Liver (tissue), 8 donors: ENCODE measurements at regions not wholly inside any gene's neighbourhood (a gene's known extent, or its start where the extent isn't known, plus 50 kb on each side); places are given as distances from the start of the nearest gene placed in this dataset.

ENCODE experiments used
- DNase-seq: peaks from one replicate; pipeline ENCODE4 v3.0.0-alpha.2; 2017; ENCODE audit warnings: low spot score
- H3K27ac ChIP-seq, 2 donors: one replicate each; pipeline ENCODE4 v1.7.0; 2013; ENCODE audit warnings: inconsistent platforms in 2 of 2, low read length in 2 of 2, control low read depth in 1 of 2, low read depth in 1 of 2, mild to moderate bottlenecking in 1 of 2
- H3K27me3 ChIP-seq, 4 donors: one replicate each; pipeline versions ENCODE4 v1.6.1 to v1.7.0; 2013; ENCODE audit warnings: low read length in 3 of 4, inconsistent platforms in 1 of 4, mild to moderate bottlenecking in 1 of 4, moderate library complexity in 1 of 4; ENCODE audit not compliant: control insufficient read depth in 4 of 4, insufficient read depth in 4 of 4
- H3K36me3 ChIP-seq, 4 donors: one replicate each; pipeline versions ENCODE4 v1.6.1 to v1.7.0; 2013; ENCODE audit warnings: low read length in 3 of 4, mild to moderate bottlenecking in 3 of 4, low read depth in 1 of 4, moderate library complexity in 1 of 4; ENCODE audit not compliant: control insufficient read depth in 4 of 4, insufficient read depth in 3 of 4
- H3K4me1 ChIP-seq, 4 donors: one replicate each; pipeline versions ENCODE4 v1.6.1 to v1.7.0; 2013; ENCODE audit warnings: low read length in 3 of 4, mild to moderate bottlenecking in 3 of 4, moderate library complexity in 1 of 4; ENCODE audit not compliant: control insufficient read depth in 4 of 4, insufficient read depth in 4 of 4
- H3K4me3 ChIP-seq, 3 donors: one replicate each; pipeline versions ENCODE4 v1.6.1 to v1.7.0; 2013; ENCODE audit warnings: low read length in 3 of 3, control low read depth in 1 of 3, low read depth in 1 of 3, mild to moderate bottlenecking in 1 of 3
- H3K9ac ChIP-seq, 2 donors: one replicate each; pipeline ENCODE4 v1.7.0; 2013; ENCODE audit warnings: low read length in 2 of 2, mild to moderate bottlenecking in 2 of 2, moderate library complexity in 2 of 2, control low read depth in 1 of 2, low read depth in 1 of 2
- H3K9me3 ChIP-seq, 4 donors: one replicate each; pipeline versions ENCODE4 v1.6.1 to v1.7.0; 2013; ENCODE audit warnings: low read length in 3 of 4; ENCODE audit not compliant: control insufficient read depth in 4 of 4
- EGR1 ChIP-seq, 2 donors: IDR thresholded peaks; 2 replicates each; pipeline ENCODE4 v1.6.1; 2016 to 2018; ENCODE audit warnings: antibody characterized with exemption in 2 of 2, low read depth in 2 of 2
- FOXA1 ChIP-seq: IDR thresholded peaks from 2 replicates; pipeline ENCODE4 v1.6.1; 2016; ENCODE audit warnings: antibody characterized with exemption
- HNF4A ChIP-seq, 2 donors: conservative IDR thresholded peaks; 2 replicates each; pipeline ENCODE4 v1.6.1; 2016; ENCODE audit warnings: antibody characterized with exemption in 2 of 2, mild to moderate bottlenecking in 2 of 2
- JUND ChIP-seq, 2 donors: IDR thresholded peaks; 2 replicates each; pipeline ENCODE4 v1.6.1; 2016; ENCODE audit warnings: antibody characterized with exemption in 2 of 2
- RAD21 ChIP-seq, 2 donors: IDR thresholded peaks; 2 replicates each; pipeline ENCODE4 v1.6.1; 2016; ENCODE audit warnings: antibody characterized with exemption in 2 of 2, mild to moderate bottlenecking in 2 of 2
- WGBS: extraction: QIAGEN DNeasy Blood & Tissue Kit; methylation state at CpG from one replicate; pipeline ENCODE4 v1.1.7; 2013; 5-methylcytosine and 5-hydroxymethylcytosine counted together
- TF ChIP-seq, protein P1 (sequence below): IDR thresholded peaks from 2 replicates; pipeline ENCODE4 v1.6.1; 2016; ENCODE audit warnings: antibody characterized with exemption
- TF ChIP-seq, protein P2 (sequence below): IDR thresholded peaks from 2 replicates; pipeline ENCODE4 v1.6.1; 2016; ENCODE audit warnings: antibody characterized with exemption
- TF ChIP-seq, protein P3 (sequence below): fragments of 150-350 bp; IDR thresholded peaks from 2 replicates; pipeline ENCODE4 v1.5.1; 2017; ENCODE audit warnings: improper control_type of control experiment, low read depth, low read length; ENCODE audit not compliant: missing input control
- donor health status: healthy.
- donor health status: healthy.
- donor health status: healthy.
- donor health status: healthy.
- donor health status: healthy.

DNA sequence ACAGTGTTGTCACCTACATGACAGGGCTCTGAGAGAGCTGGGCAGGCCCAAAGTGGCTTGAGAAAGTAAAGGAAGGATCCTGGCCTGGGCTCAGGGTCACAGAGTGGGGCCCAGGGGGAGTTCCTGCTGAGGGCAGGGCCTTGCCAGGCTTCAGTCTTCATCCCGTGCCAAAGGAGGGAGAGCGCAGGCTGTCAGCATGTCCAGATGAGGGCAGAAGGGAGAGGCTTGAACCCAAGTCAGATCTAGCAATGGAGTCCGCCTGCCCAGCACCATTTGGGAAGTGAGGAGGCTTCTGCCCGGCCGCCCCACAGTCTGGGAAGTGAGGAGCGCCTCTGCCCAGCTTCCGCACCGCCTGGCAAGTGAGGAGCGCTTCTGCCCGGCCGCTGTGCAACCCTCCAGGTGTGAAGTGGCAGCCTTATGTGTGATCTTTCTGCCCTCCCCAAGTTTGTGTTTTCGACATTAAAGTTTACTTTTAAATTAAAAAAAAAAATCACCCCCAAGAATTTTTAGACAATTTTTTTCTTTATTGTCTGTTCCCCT, 303.6 kb upstream of the PROK2 start (continued):
- TF ChIP-seq, protein P1, sequence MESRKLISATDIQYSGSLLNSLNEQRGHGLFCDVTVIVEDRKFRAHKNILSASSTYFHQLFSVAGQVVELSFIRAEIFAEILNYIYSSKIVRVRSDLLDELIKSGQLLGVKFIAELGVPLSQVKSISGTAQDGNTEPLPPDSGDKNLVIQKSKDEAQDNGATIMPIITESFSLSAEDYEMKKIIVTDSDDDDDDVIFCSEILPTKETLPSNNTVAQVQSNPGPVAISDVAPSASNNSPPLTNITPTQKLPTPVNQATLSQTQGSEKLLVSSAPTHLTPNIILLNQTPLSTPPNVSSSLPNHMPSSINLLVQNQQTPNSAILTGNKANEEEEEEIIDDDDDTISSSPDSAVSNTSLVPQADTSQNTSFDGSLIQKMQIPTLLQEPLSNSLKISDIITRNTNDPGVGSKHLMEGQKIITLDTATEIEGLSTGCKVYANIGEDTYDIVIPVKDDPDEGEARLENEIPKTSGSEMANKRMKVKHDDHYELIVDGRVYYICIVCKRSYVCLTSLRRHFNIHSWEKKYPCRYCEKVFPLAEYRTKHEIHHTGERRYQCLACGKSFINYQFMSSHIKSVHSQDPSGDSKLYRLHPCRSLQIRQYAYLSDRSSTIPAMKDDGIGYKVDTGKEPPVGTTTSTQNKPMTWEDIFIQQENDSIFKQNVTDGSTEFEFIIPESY: no peak
- no peak for TF ChIP-seq EGR1 (IDR thresholded peaks at IDR 0.05; ENCODE audit: low read depth in 2 of 2)
- TF ChIP-seq, protein P2, sequence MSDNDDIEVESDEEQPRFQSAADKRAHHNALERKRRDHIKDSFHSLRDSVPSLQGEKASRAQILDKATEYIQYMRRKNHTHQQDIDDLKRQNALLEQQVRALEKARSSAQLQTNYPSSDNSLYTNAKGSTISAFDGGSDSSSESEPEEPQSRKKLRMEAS: no peak

DNA sequence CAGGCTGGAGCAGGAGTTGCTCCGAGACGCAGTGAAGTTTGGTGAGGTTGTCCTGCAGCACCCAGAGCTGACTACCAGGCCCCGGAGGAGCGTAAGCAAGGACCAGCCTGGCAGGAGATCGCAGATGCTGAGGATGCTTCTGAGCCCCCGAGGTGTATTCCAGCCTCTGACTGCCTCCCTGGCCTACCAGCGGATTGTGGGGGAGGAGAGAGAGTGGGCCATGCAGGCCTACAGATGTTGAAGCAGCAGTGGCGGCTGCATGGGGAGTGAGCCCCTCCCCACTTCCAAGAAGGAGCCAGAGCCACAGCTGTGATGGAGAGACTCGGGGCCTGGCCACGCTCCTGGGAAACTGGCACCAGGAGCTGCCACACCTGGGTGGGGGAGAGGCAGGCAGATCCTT, 302.5 kb upstream of the PROK2 start:
- no peak overlapping the region for H3K27ac ChIP-seq
- DNase-seq: no peak
- H3K9me3 ChIP-seq: no peaks in the 10 kb centered on the region
- WGBS: 97% methylated on average over 10 of the region's 10 CpGs
- TF ChIP-seq FOXA1: no peak
- H3K9ac ChIP-seq: no peak overlapping the region
- H3K4me3 ChIP-seq: no peak overlapping the region
- H3K4me1 ChIP-seq: peaks cover 0 to under 1% (median 0%) of the 10 kb centered on the region in 4 donors
- H3K36me3 ChIP-seq: no peaks in the 10 kb centered on the region
- no peaks in the 10 kb centered on the region for H3K27me3 ChIP-seq

DNA sequence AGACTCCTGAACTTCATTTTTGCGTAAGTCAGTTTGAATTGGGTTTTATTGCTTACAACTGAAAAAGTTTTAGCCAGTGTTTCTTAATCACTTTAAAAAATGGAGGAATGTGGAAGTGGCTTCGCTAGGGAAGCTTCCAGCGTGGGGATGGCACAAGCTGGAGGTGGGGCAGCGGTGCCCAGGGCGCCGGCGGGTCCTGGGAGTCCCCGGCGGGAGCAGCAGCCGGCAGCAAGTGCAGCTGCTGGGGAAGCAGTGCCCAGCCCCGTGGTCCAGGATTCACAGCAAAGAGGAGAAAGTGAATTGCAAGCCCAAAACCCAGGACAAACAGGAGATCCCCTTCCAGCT, 301.8 kb upstream of the PROK2 start:
- no peaks in the 10 kb centered on the region for H3K36me3 ChIP-seq
- H3K27ac ChIP-seq: no peak overlapping the region
- no peak for DNase-seq
- H3K9me3 ChIP-seq: no peaks in the 10 kb centered on the region
- TF ChIP-seq JUND (IDR thresholded peaks at IDR 0.05) (no peak), HNF4A (conservative IDR thresholded peaks at IDR 0.05) (peak in 1 of 2 donors; percentile 1)
- TF ChIP-seq, protein P3, sequence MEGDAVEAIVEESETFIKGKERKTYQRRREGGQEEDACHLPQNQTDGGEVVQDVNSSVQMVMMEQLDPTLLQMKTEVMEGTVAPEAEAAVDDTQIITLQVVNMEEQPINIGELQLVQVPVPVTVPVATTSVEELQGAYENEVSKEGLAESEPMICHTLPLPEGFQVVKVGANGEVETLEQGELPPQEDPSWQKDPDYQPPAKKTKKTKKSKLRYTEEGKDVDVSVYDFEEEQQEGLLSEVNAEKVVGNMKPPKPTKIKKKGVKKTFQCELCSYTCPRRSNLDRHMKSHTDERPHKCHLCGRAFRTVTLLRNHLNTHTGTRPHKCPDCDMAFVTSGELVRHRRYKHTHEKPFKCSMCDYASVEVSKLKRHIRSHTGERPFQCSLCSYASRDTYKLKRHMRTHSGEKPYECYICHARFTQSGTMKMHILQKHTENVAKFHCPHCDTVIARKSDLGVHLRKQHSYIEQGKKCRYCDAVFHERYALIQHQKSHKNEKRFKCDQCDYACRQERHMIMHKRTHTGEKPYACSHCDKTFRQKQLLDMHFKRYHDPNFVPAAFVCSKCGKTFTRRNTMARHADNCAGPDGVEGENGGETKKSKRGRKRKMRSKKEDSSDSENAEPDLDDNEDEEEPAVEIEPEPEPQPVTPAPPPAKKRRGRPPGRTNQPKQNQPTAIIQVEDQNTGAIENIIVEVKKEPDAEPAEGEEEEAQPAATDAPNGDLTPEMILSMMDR: no peak
- peaks cover 0 to 8% (median 2%) of the 10 kb centered on the region in 4 donors for H3K4me1 ChIP-seq
- no peak overlapping the region for H3K4me3 ChIP-seq
- H3K9ac ChIP-seq: no peak overlapping the region
- H3K27me3 ChIP-seq: no peaks in the 10 kb centered on the region
- 87% methylated on average over 11 of the region's 11 CpGs for WGBS

DNA sequence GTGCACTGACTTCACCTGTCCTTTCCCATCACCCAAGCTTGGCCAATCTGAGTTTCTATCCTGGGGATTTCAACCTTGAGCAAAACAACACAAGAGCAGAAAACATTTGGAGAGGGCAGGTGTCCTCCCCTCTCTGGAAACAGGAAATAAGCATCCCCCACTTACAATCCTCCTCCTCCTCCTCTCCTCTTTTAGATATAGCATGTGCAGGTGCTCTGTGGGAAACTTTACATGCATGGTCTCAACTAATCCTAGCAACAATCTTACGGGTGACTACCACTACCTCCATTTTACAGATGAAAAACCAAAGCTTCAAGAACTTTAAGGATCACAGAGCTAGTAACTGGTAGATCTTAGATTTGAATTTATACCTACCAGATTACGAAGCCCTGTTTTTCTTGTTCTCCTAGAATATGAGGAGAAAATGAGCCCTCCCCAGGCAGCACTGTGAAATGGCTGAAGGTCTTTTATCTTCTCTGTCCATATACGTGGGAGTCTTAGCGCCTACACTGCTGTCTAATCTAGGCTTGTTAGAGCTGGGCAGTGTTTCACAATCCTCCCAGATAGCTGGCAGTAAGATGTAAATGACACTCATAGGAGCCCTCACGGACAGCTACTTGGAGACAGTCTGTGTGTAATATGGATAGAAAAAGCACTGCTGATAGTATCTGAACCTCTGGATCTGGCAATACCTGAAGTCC, 301.2 kb upstream of the PROK2 start:
- no peak overlapping the region for H3K4me3 ChIP-seq
- no peaks in the 10 kb centered on the region for H3K36me3 ChIP-seq
- no peak for DNase-seq
- WGBS: 82% methylated on average over 5 of the region's 5 CpGs
- peak in 1 of 2 donors; percentile 6 for TF ChIP-seq HNF4A (conservative IDR thresholded peaks at IDR 0.05)
- TF ChIP-seq RAD21 (IDR thresholded peaks at IDR 0.05): no peak
- H3K4me1 ChIP-seq: peaks cover 0 to 9% (median 2%) of the 10 kb centered on the region in 4 donors
- H3K9ac ChIP-seq: no peak overlapping the region
- no peak overlapping the region for H3K27ac ChIP-seq
- no peaks in the 10 kb centered on the region for H3K27me3 ChIP-seq
- H3K9me3 ChIP-seq: no peaks in the 10 kb centered on the region
